GM10266 (cell line): ENCODE measurements at regions not wholly inside any gene's neighbourhood (a gene's known extent, or its start where the extent isn't known, plus 50 kb on each side); places are given as distances from the start of the nearest gene placed in this dataset.

Experiments
- DNase-seq: peaks from one replicate; pipeline ENCODE4 v3.0.0; 2012; ENCODE audit errors: extremely low spot score
- TF ChIP-seq, protein P1 (sequence below): IDR thresholded peaks from 2 replicates; pipeline ENCODE4 v1.5.1; 2012; ENCODE audit warnings: mild to moderate bottlenecking, low read depth; ENCODE audit not compliant: control insufficient read depth, insufficient read depth; ENCODE audit errors: missing control alignments

DNA sequence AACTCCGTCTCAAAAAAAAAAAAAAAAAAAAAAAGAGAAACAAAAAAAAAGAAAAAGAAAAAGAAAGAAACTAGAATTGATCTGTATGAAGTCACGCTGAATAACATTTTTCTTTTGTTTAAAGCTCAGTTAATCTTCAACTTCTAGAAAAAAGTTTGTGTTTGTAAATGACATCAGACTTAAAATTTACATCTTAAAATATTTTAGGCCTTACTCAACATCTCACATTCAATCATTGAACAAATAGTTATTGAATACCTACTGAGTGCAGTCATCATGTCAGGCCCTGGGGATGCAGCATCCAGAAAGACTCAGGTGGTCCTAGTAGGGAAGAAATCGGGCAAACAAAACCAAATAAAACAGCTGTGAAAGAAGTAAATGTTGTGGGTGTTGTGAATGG, 292.3 kb upstream of the FANCL start:
- no peak for DNase-seq
- TF ChIP-seq, protein P1, sequence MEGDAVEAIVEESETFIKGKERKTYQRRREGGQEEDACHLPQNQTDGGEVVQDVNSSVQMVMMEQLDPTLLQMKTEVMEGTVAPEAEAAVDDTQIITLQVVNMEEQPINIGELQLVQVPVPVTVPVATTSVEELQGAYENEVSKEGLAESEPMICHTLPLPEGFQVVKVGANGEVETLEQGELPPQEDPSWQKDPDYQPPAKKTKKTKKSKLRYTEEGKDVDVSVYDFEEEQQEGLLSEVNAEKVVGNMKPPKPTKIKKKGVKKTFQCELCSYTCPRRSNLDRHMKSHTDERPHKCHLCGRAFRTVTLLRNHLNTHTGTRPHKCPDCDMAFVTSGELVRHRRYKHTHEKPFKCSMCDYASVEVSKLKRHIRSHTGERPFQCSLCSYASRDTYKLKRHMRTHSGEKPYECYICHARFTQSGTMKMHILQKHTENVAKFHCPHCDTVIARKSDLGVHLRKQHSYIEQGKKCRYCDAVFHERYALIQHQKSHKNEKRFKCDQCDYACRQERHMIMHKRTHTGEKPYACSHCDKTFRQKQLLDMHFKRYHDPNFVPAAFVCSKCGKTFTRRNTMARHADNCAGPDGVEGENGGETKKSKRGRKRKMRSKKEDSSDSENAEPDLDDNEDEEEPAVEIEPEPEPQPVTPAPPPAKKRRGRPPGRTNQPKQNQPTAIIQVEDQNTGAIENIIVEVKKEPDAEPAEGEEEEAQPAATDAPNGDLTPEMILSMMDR = no peak

DNA sequence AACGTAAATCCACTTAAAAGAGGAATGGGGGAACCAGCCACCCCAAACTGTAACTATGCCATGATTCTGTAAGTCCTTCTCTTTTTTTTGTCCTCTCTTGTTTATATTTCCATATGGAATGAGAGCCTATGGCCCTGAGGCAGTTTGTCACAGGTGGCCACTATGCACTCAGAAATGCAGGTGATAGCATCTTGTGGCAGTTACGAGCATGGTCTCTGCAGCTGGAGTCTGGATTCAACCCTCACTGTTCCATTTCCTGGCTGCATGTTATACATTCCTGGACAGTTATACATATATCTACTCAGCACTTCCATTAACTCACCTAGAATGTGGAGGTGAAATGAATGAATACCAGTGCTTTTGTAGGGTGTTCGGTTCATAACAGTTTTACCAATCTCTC, 291.5 kb upstream of the FANCL start:
- DNase-seq = no peak

DNA sequence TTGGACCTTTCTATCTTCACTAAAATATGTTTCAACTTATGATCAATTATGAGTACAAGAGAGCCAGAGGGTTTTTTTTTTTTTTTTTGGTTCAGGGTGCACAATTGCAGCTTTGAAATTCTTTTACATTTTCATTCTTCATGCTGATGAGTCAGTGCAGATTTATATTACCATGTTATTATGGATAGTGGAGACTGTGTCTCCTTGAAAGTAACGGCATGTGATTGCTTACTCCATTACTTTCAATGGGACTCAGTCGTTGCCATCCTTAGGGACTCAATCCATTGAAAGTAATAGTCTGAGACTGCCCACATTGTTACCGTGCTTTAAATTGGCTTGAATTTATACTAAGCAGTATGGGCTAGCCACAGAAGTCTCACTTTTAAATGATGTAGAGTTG, 286.5 kb upstream of the FANCL start:
- no peak for DNase-seq
- TF ChIP-seq, protein P1 = no peak

More for the DNA sequence above, 291.5 kb upstream of the FANCL start:
- TF ChIP-seq, protein P1 = no peak

- TF ChIP-seq, protein P1 = no peak
- no peak for DNase-seq
These were observed 280.9 kb upstream of the FANCL start for GRCh38 chr2:58521803-58522554.

- DNase-seq = no peak
- TF ChIP-seq, protein P1 = no peak
These were observed 279.8 kb upstream of the FANCL start for GRCh38 chr2:58520903-58521302.

GRCh38 chr2:58517881-58518280, 276.8 kb upstream of the FANCL start:
- TF ChIP-seq, protein P1 = no peak
- no peak for DNase-seq

DNA sequence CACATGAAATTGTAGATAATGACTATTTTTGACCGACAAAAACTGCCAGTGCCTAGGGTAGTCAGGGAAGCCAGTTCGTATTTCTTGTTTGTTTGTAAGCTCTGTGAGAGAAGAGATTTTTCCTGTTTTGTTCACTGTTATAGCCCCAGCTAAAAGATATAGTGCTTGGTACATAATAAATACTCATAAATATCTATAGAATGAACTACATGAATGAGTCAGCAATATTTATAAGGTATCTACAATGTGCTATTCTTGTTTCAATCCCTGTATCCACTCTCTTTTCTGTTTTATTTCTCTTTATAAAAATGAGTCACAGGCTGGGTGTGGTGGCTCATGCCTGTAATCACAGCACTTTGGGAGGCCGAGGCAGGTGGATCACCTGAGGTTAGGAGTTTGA, 275.6 kb upstream of the FANCL start:
- TF ChIP-seq, protein P1 = no peak

More for the DNA sequence above, 275.6 kb upstream of the FANCL start:
- no peak for DNase-seq
